Activated T-cell treated with anti-CD3 and anti-CD28 coated beads, Interleukin-2, amount 50 U/mL, for 72 hours (primary cell): ENCODE measurements at regions not wholly inside any gene's neighbourhood (a gene's known extent, or its start where the extent isn't known, plus 50 kb on each side); places are given as distances from the start of the nearest gene placed in this dataset.
A peak's percentile ranks its signal among the peaks of the same experiment; 100 is the strongest.

Experiments used
- ATAC-seq, 2 donors: fragments of 150-1000 bp; cut with Tn5 transposase; replicated peaks in 1 of 2; 2 replicates each; pipeline ENCODE4 v1.10.0; 2021; ENCODE audit warnings: moderate library complexity in 2 of 2, mild to moderate bottlenecking in 1 of 2
- DNase-seq, 2 donors: peaks; one replicate each; pipeline ENCODE4 v3.0.0; 2021 to 2022; ENCODE audit warnings: mixed read lengths in 1 of 2
- H3K27ac Mint-ChIP-seq: one replicate; pipeline ENCODE4 v1.8.0; 2022; ENCODE audit warnings: mild to moderate bottlenecking, moderate library complexity, mixed read lengths
- H3K27me3 Mint-ChIP-seq: one replicate; pipeline ENCODE4 v1.8.0; 2022; ENCODE audit warnings: low read depth, mixed read lengths
- H3K36me3 Mint-ChIP-seq, 2 donors: one replicate each; pipeline ENCODE4 v1.8.0; 2022; ENCODE audit warnings: mixed read lengths in 2 of 2, mild to moderate bottlenecking in 1 of 2; ENCODE audit not compliant: insufficient read depth in 2 of 2
- H3K4me1 Mint-ChIP-seq: one replicate; pipeline ENCODE4 v1.8.0; 2022; ENCODE audit warnings: low read depth, mixed read lengths
- H3K4me3 Mint-ChIP-seq, 2 donors: one replicate each; pipeline ENCODE4 v1.8.0; 2022; ENCODE audit warnings: mild to moderate bottlenecking in 2 of 2, mixed read lengths in 2 of 2, moderate library complexity in 2 of 2
- H3K9me3 Mint-ChIP-seq, 2 donors: one replicate each; pipeline ENCODE4 v1.8.0; 2022; ENCODE audit warnings: mixed read lengths in 2 of 2

GRCh38 chr10:84659497-84660439 is 331.4 kb downstream of the CCSER2 start:
- H3K9me3 Mint-ChIP-seq: no peaks in the 10 kb centered on the region
- peaks cover 11% of the 10 kb centered on the region for H3K27me3 Mint-ChIP-seq
- H3K4me3 Mint-ChIP-seq: no peak overlapping the region
- H3K27ac Mint-ChIP-seq: no peak overlapping the region
- H3K4me1 Mint-ChIP-seq: no peaks in the 10 kb centered on the region
- ATAC-seq (no peak), DNase-seq (no peak)
- H3K36me3 Mint-ChIP-seq: no peaks in the 10 kb centered on the region

DNA sequence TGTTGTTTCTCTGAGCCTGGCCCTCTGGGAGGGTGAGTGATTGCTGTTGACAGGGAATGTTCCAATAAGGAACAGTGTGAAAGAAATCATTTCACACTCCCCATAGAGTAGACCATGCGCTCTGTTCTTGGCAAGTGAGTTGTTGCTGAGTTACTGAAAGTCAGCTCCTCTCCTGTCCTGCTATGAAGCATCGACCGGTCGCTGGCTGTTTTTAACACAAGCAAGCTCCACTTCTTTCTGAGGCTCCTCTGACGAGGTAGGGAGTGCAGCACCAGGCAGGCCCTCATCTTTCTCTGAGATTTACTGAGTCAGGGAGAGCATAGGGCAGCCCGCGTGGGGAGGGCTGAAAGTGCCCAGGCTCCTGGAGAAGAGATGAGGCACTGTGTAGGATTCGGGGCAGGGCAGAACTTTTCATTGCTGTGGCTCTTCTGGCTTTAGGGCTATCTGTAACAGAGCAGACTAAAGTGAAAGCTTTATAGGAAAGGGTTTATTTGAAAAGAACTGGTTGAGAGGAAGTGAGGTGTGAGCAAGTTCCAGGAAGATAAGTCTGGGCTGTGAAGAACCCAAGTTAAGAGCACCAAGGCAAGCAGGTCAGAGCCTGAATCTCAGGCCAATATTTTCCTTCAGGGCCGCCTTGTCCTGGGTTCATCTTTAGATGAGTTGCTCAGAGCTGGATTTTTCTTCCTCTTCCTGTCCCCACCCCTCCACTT is 332.2 kb downstream of the CCSER2 start:
- Mint-ChIP-seq H3K4me1 (no peaks in the 10 kb centered on the region), H3K27ac (no peak overlapping the region), H3K4me3 (no peak overlapping the region), H3K36me3 (no peaks in the 10 kb centered on the region), H3K27me3 (peaks cover 11% of the 10 kb centered on the region), H3K9me3 (no peaks in the 10 kb centered on the region)
- ATAC-seq (no peak), DNase-seq (no peak)

DNA sequence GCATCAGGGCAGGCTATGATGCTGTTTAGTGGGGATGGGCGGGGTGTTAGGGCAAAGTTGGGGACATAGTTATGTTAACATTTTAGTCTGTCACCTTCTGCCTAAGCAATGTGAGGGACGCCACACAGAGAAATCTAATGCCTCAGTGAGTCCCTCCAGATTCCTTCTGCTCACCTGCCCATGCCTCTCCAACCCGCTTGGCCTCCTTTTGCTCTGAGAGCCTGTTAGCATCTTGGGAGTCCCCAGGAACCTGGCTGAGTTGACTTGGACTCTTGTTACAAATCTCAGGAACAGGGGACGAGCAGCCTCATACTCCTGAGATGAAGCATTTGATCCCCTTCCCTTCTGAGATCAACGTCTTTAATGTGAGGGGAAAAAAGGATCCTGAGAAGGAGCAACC is 336.8 kb downstream of the CCSER2 start:
- H3K36me3 Mint-ChIP-seq: no peaks in the 10 kb centered on the region
- no peak overlapping the region for H3K27ac Mint-ChIP-seq
- ATAC-seq (no peak), DNase-seq (no peak)
- no peaks in the 10 kb centered on the region for H3K4me1 Mint-ChIP-seq
- H3K4me3 Mint-ChIP-seq: no peak overlapping the region
- H3K27me3 Mint-ChIP-seq: no peaks in the 10 kb centered on the region
- no peaks in the 10 kb centered on the region for H3K9me3 Mint-ChIP-seq

DNA sequence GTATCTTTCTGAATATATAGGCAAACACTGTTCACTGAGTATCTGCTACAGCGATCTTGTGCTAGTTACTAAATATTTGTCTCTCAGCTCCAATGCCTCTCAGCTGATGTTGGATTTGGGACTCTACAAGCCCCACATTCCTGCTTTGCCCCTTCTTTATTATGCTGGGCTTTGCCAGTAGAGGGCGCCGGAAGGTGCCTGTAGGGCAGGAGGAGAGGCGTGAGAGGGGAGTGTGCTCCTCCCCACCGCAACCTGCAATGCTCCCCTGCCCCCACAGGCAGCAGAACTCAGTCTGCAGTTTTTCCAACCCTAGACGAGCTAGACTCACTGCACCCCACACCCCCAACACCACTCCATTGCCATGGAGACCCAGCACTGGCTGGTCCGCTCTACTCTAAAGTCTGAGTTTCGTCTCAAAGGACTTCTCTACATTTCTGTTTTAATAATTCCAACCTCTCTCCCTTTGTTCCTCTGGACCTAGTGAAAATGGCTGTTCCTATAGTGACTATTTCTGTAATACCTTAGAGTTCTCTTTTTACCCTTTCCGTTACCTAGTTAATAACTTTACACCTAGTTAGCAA is 337.6 kb downstream of the CCSER2 start:
- Mint-ChIP-seq H3K27ac (no peak overlapping the region), H3K9me3 (no peaks in the 10 kb centered on the region), H3K27me3 (no peaks in the 10 kb centered on the region), H3K4me1 (no peaks in the 10 kb centered on the region), H3K4me3 (no peak overlapping the region), H3K36me3 (no peaks in the 10 kb centered on the region)
- DNase-seq: peak; percentile 17 to 26
- no peak for ATAC-seq

DNA sequence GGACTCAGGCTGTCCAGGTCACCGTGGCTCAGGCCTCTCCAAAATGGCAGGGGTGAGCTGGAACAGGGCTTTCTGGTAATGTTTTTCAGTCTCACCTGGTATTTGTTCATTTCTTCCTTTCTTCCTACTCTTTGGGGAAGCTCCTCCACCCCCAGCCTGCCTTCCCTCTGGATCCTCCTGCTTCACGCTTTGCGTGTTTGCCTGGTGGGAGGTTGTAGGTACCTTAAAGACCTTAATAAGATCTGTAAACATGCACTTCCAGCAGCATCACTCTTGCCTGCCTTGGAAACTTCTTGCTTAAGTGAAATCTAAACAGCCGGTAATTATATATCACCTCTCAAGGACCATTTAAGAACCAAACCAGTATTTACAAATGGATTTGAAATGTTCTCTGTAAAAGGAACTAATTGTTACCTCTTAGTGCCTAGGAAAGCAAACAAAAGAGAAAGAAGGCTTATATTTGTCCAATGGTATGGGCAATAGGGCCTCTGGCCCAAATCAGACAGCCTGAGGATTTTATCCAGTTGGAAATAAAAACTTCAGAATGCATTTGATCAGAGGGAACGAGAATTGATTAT is 339.9 kb downstream of the CCSER2 start:
- Mint-ChIP-seq H3K9me3 (no peaks in the 10 kb centered on the region), H3K36me3 (no peaks in the 10 kb centered on the region), H3K4me3 (no peak overlapping the region), H3K4me1 (no peaks in the 10 kb centered on the region), H3K27ac (no peak overlapping the region), H3K27me3 (no peaks in the 10 kb centered on the region)
- ATAC-seq (no peak), DNase-seq (no peak)

GRCh38 chr10:84675060-84675459 is 346.7 kb downstream of the CCSER2 start:
- ATAC-seq (no peak), DNase-seq (no peak)
- Mint-ChIP-seq H3K4me3 (no peak overlapping the region), H3K27ac (no peak overlapping the region), H3K27me3 (peaks cover 5% of the 10 kb centered on the region), H3K9me3 (no peaks in the 10 kb centered on the region), H3K36me3 (no peaks in the 10 kb centered on the region), H3K4me1 (no peaks in the 10 kb centered on the region)

DNA sequence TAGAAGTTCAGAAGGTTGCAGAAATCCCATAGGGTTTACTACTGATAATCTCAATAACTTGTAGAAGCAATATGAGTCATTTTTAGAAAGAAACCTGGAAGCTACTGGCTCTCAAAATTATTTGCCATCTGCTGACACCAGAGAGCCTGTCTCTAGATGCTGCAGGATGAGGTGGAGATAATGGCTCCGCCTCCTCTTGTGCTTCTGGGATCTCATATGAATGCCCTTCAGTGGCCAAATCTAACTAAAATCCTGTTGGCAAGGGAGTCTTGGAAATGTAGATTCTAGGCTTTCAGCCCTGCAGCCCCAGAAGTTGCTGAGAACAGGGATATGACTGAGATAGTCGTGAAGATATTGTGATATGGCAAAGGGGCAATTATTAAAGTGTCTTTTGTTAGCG is 348.1 kb downstream of the CCSER2 start:
- no peaks in the 10 kb centered on the region for H3K4me1 Mint-ChIP-seq

DNA sequence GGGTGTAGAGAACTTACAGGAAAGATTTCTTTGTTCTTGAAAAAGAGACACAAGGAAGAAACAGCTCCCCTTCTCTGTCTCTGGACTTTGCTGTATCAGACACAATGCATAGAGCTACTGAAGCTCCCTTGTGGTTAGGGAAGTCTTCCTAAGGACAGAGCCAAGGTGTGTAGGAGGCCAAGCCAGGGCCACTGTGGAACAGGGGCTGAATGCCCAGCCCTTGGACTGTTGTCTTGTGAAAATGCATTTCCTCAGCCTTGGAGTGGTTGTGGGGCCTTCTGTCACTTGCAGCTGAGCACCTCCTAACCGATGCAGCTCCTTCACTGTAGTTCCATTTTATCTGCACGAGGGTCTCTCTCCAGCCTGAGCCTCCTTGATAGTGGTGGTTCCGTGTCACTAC is 353.4 kb downstream of the CCSER2 start:
- no peak overlapping the region for H3K27ac Mint-ChIP-seq
- DNase-seq: no peak
- H3K27me3 Mint-ChIP-seq: no peaks in the 10 kb centered on the region
- H3K36me3 Mint-ChIP-seq: no peaks in the 10 kb centered on the region
- no peaks in the 10 kb centered on the region for H3K4me1 Mint-ChIP-seq
- H3K9me3 Mint-ChIP-seq: no peaks in the 10 kb centered on the region
- H3K4me3 Mint-ChIP-seq: no peak overlapping the region
- no peak for ATAC-seq

More for the DNA sequence above, 348.1 kb downstream of the CCSER2 start:
- no peaks in the 10 kb centered on the region for H3K36me3 Mint-ChIP-seq
- ATAC-seq: no peak
- no peaks in the 10 kb centered on the region for H3K9me3 Mint-ChIP-seq
- H3K4me3 Mint-ChIP-seq: no peak overlapping the region
- no peak overlapping the region for H3K27ac Mint-ChIP-seq
- H3K27me3 Mint-ChIP-seq: peaks cover 5% of the 10 kb centered on the region
- no peak for DNase-seq

- Mint-ChIP-seq H3K36me3 (no peaks in the 10 kb centered on the region), H3K27ac (no peak overlapping the region), H3K4me1 (no peaks in the 10 kb centered on the region), H3K27me3 (no peaks in the 10 kb centered on the region), H3K4me3 (no peak overlapping the region), H3K9me3 (no peaks in the 10 kb centered on the region)
- ATAC-seq (no peak), DNase-seq (no peak)
Observed at GRCh38 chr10:84683550-84683949, 355.2 kb downstream of the CCSER2 start.

GRCh38 chr10:84683980-84684740 is 355.8 kb downstream of the CCSER2 start:
- H3K27ac Mint-ChIP-seq: no peak overlapping the region
- H3K36me3 Mint-ChIP-seq: no peaks in the 10 kb centered on the region
- H3K9me3 Mint-ChIP-seq: no peaks in the 10 kb centered on the region
- DNase-seq (no peak), ATAC-seq (no peak)
- no peak overlapping the region for H3K4me3 Mint-ChIP-seq
- no peaks in the 10 kb centered on the region for H3K4me1 Mint-ChIP-seq
- H3K27me3 Mint-ChIP-seq: no peaks in the 10 kb centered on the region

DNA sequence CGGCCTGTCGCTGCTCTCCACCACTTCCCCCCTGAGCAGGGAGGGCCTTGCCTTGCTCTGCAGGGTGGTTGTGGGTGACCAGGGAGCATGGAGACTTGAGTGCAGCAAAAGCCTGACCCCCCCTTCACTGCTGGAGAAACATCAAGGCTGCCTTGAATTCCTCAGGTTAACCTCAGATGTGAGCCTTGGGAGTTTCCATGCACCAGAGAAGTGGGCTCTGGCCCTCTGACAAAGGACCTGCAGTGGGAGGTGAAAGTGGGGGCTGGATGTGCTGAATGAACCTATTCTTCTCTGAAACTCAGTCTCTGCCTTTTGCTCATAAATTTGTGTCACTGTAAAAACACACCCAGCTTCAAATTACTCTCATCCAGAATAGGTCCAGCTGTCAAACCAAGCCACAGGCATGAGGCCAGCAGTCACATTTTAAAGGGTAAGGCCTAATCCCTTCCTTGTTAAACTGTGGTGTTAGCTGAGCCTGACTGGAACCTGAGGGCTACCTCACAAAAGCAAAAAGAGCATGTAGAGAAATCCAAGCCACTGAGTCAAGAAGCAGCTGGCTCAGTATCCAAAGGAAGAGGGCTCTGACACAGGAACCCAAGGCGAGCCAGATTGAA is 356.8 kb downstream of the CCSER2 start:
- H3K36me3 Mint-ChIP-seq: no peaks in the 10 kb centered on the region
- no peaks in the 10 kb centered on the region for H3K27me3 Mint-ChIP-seq
- no peak overlapping the region for H3K4me3 Mint-ChIP-seq

GRCh38 chr10:84693006-84693405 is 364.6 kb downstream of the CCSER2 start:
- ATAC-seq (no peak), DNase-seq (no peak)
- H3K4me3 Mint-ChIP-seq: no peak overlapping the region
- peaks cover 3 to 4% of the 10 kb centered on the region in 2 donors for H3K9me3 Mint-ChIP-seq
- no peaks in the 10 kb centered on the region for H3K27me3 Mint-ChIP-seq
- H3K27ac Mint-ChIP-seq: no peak overlapping the region
- H3K4me1 Mint-ChIP-seq: no peaks in the 10 kb centered on the region
- H3K36me3 Mint-ChIP-seq: no peaks in the 10 kb centered on the region

More for the DNA sequence above, 356.8 kb downstream of the CCSER2 start:
- Mint-ChIP-seq H3K4me1 (no peaks in the 10 kb centered on the region), H3K9me3 (no peaks in the 10 kb centered on the region), H3K27ac (no peak overlapping the region)
- no peak for DNase-seq
- ATAC-seq: no peak
